ENCODE measurements at regions not wholly inside any gene's neighbourhood (a gene's known extent, or its start where the extent isn't known, plus 50 kb on each side); places are given as distances from the start of the nearest gene placed in this dataset.

GRCh38 chr20:16885746-16886145 lies 137.6 kb downstream of the OTOR start:
- Histone ChIP-seq H3K4me3 (ENCODE audit: low read depth, low read length, poor library complexity, severe bottlenecking) (no peak overlapping the region), H3K36me3 (ENCODE audit: insufficient read depth, low read length, poor library complexity, severe bottlenecking) (no peaks in the 10 kb centered on the region), H3K27ac (ENCODE audit: low read depth, low read length, poor library complexity, severe bottlenecking) (no peak overlapping the region), H3K27me3 (replicated peaks; ENCODE audit: insufficient read depth, low read depth, low read length, poor library complexity) (no peaks in the 10 kb centered on the region), H3K4me1 (ENCODE audit: insufficient read depth, low read length, poor library complexity, severe bottlenecking) (no peaks in the 10 kb centered on the region), H3K9me3 (ENCODE audit: low read depth, low read length, poor library complexity, severe bottlenecking) (peaks cover 3% of the 10 kb centered on the region)
- DNase-seq (ENCODE audit: low spot score), result no peak
- intact Hi-C loops (cut with micrococcal nuclease; ENCODE audit: unreplicated experiment), result no loop called here
- BruUV-seq (replicated peaks), result no TSS peak
- TF ChIP-seq EZH2 (IDR thresholded peaks at IDR 0.05; ENCODE audit: borderline replicate concordance, low read depth, low read length, poor library complexity, severe bottlenecking), result no peak
- TF ChIP-seq, protein P1, sequence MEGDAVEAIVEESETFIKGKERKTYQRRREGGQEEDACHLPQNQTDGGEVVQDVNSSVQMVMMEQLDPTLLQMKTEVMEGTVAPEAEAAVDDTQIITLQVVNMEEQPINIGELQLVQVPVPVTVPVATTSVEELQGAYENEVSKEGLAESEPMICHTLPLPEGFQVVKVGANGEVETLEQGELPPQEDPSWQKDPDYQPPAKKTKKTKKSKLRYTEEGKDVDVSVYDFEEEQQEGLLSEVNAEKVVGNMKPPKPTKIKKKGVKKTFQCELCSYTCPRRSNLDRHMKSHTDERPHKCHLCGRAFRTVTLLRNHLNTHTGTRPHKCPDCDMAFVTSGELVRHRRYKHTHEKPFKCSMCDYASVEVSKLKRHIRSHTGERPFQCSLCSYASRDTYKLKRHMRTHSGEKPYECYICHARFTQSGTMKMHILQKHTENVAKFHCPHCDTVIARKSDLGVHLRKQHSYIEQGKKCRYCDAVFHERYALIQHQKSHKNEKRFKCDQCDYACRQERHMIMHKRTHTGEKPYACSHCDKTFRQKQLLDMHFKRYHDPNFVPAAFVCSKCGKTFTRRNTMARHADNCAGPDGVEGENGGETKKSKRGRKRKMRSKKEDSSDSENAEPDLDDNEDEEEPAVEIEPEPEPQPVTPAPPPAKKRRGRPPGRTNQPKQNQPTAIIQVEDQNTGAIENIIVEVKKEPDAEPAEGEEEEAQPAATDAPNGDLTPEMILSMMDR (conservative IDR thresholded peaks at IDR 0.05; ENCODE audit: low read depth, low read length), result no peak
- ChIA-PET POLR2A (ENCODE audit: low non-redundant PET) (no interaction called here), CTCF (no interaction called here)

- TF ChIP-seq, protein P1 (conservative IDR thresholded peaks at IDR 0.05; ENCODE audit: low read depth, low read length), result no peak
- no peak for TF ChIP-seq EZH2 (IDR thresholded peaks at IDR 0.05; ENCODE audit: borderline replicate concordance, low read depth, low read length, poor library complexity, severe bottlenecking)
- H3K36me3 ChIP-seq (ENCODE audit: insufficient read depth, low read length, poor library complexity, severe bottlenecking), result no peaks in the 10 kb centered on the region
- intact Hi-C loops (cut with micrococcal nuclease; ENCODE audit: unreplicated experiment), result no loop called here
- no peak overlapping the region for H3K4me3 ChIP-seq (ENCODE audit: low read depth, low read length, poor library complexity, severe bottlenecking)
- H3K4me1 ChIP-seq (ENCODE audit: insufficient read depth, low read length, poor library complexity, severe bottlenecking), result no peaks in the 10 kb centered on the region
- DNase-seq (ENCODE audit: low spot score), result no peak
- H3K27ac ChIP-seq (ENCODE audit: low read depth, low read length, poor library complexity, severe bottlenecking), result no peak overlapping the region
- no TSS peak for BruUV-seq (replicated peaks)
- H3K27me3 ChIP-seq (replicated peaks; ENCODE audit: insufficient read depth, low read depth, low read length, poor library complexity), result no peaks in the 10 kb centered on the region
- ChIA-PET CTCF (no interaction called here), POLR2A (ENCODE audit: low non-redundant PET) (no interaction called here)
- H3K9me3 ChIP-seq (ENCODE audit: low read depth, low read length, poor library complexity, severe bottlenecking), result no peaks in the 10 kb centered on the region
Measured at GRCh38 chr20:16898433-16898832, 150.3 kb downstream of the OTOR start.

DNA sequence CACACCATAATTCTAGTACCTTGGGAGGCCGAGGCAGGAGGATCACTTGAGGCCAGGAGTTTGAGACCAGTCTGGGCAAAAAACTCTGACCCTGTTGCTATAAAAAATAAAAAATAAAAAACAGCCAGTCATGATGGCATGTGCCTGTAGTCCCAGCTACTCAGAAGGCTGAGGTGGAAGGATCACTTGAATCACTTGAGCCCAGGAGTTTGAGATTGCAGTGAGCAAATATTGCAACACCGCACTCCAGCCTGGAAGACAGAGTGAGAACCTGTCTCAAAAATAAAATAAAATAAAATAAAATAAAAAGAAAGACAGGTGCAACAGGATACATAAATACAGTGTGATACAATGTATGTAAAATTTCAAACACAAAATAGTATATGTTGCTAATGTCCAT lies 154.5 kb downstream of the OTOR start:
- DNase-seq (ENCODE audit: low spot score), result no peak
- H3K27ac ChIP-seq (ENCODE audit: low read depth, low read length, poor library complexity, severe bottlenecking), result no peak overlapping the region
- CTCF ChIA-PET, result no interaction called here
- no peaks in the 10 kb centered on the region for H3K27me3 ChIP-seq (replicated peaks; ENCODE audit: insufficient read depth, low read depth, low read length, poor library complexity)
- no peak overlapping the region for H3K4me3 ChIP-seq (ENCODE audit: low read depth, low read length, poor library complexity, severe bottlenecking)
- TF ChIP-seq EZH2 (IDR thresholded peaks at IDR 0.05; ENCODE audit: borderline replicate concordance, low read depth, low read length, poor library complexity, severe bottlenecking), result no peak
- TF ChIP-seq, protein P1 (conservative IDR thresholded peaks at IDR 0.05; ENCODE audit: low read depth, low read length), result no peak
- H3K9me3 ChIP-seq (ENCODE audit: low read depth, low read length, poor library complexity, severe bottlenecking), result no peaks in the 10 kb centered on the region
- no peaks in the 10 kb centered on the region for H3K36me3 ChIP-seq (ENCODE audit: insufficient read depth, low read length, poor library complexity, severe bottlenecking)
- no TSS peak for BruUV-seq (replicated peaks)
- POLR2A ChIA-PET (ENCODE audit: low non-redundant PET), result no interaction called here
- H3K4me1 ChIP-seq (ENCODE audit: insufficient read depth, low read length, poor library complexity, severe bottlenecking), result no peaks in the 10 kb centered on the region
- intact Hi-C loops (cut with micrococcal nuclease; ENCODE audit: unreplicated experiment), result no loop called here
